ENCODE measurements at regions not wholly inside any gene's neighbourhood (a gene's known extent, or its start where the extent isn't known, plus 50 kb on each side); places are given as distances from the start of the nearest gene placed in this dataset.

GRCh38 chr6:105609375-105609991, 206.6 kb upstream of the PREP start:
- DNase-seq (ENCODE audit: low spot score) (no peak), ATAC-seq (no peak), FAIRE-seq (no peak)
- no peak for TF ChIP-seq HNF4A (CRISPR knock-in tag; IDR thresholded peaks at IDR 0.05)
- no peak for TF ChIP-seq MTF2 (CRISPR knock-in tag; IDR thresholded peaks at IDR 0.05; ENCODE audit: borderline replicate concordance)
- TF ChIP-seq ATRX (CRISPR knock-in tag; IDR thresholded peaks at IDR 0.05; ENCODE audit: borderline replicate concordance), result no peak
- no peak for TF ChIP-seq TAF15 (IDR thresholded peaks at IDR 0.05; ENCODE audit: low read depth, low read length, poor library complexity, severe bottlenecking)
- no peak for TF ChIP-seq PHF8 (CRISPR knock-in tag; IDR thresholded peaks at IDR 0.05)
- no peak for TF ChIP-seq MEIS2 (CRISPR knock-in tag; IDR thresholded peaks at IDR 0.05)
- no peak for TF ChIP-seq NFKB2 (CRISPR knock-in tag; IDR thresholded peaks at IDR 0.05; ENCODE audit: borderline replicate concordance)
- no peak for TF ChIP-seq ZMYM2 (CRISPR knock-in tag; IDR thresholded peaks at IDR 0.05)
- TF ChIP-seq, protein P1, sequence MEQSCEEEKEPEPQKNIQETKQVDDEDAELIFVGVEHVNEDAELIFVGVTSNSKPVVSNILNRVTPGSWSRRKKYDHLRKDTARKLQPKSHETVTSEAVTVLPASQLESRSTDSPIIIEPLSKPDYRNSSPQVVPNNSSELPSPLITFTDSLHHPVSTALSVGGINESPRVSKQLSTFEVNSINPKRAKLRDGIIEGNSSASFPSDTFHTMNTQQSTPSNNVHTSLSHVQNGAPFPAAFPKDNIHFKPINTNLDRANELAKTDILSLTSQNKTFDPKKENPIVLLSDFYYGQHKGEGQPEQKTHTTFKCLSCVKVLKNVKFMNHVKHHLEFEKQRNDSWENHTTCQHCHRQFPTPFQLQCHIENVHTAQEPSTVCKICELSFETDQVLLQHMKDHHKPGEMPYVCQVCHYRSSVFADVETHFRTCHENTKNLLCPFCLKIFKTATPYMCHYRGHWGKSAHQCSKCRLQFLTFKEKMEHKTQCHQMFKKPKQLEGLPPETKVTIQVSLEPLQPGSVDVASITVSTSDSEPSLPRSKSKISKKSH (CRISPR knock-in tag; IDR thresholded peaks at IDR 0.05; ENCODE audit: borderline replicate concordance), result no peak
- TF ChIP-seq THYN1 (CRISPR knock-in tag; IDR thresholded peaks at IDR 0.05; ENCODE audit: borderline replicate concordance, low read depth), result no peak
- TF ChIP-seq EHMT2 (IDR thresholded peaks at IDR 0.05; ENCODE audit: borderline replicate concordance, low read depth, low read length), result no peak
- no peak for TF ChIP-seq MBNL3 (CRISPR knock-in tag; conservative IDR thresholded peaks at IDR 0.05)
- no peak for TF ChIP-seq SMYD3 (CRISPR knock-in tag; IDR thresholded peaks at IDR 0.05)
- no peak for TF ChIP-seq ZFP90 (CRISPR knock-in tag; IDR thresholded peaks at IDR 0.05; ENCODE audit: borderline replicate concordance)
- no peak for TF ChIP-seq ZNF747 (CRISPR knock-in tag; IDR thresholded peaks at IDR 0.05; ENCODE audit: borderline replicate concordance)
- in situ Hi-C loops (cut with HindIII; ENCODE audit: extremely low pct_ligation_motif_present, low pct_unique_long_range_greater_than_20kb) (no loop called here), intact Hi-C loops (cut with micrococcal nuclease; ENCODE audit: unreplicated experiment) (no loop called here)
- no TSS peak for BruUV-seq (replicated peaks)
- 30% methylated on average over 7 of the region's 14 CpGs for WGBS (ENCODE audit: low lambda C conversion rate)
- Histone ChIP-seq H3K27ac (ENCODE audit: extremely low read length, insufficient read depth, low read length) (no peak overlapping the region), H3K79me2 (ENCODE audit: insufficient read depth, low read length) (no peaks in the 10 kb centered on the region), H2AFZ (ENCODE audit: low read length) (no peak overlapping the region), H3K4me3 (replicated peaks in 1 of 3; ENCODE audit: insufficient read depth in 1 of 3, low read depth in 2 of 3, low read length in 3 of 3) (no peak overlapping the region), H3K27me3 (ENCODE audit: control insufficient read depth in 1 of 2, insufficient read depth in 2 of 2, low read length in 2 of 2) (0 out of 5 replicates have a peak, but pooled peaks cover 0 to 5% of the 10 kb centered on the region in 2 experiments), H4K20me1 (ENCODE audit: insufficient read depth, low read length) (no peaks in the 10 kb centered on the region), H3K4me2 (ENCODE audit: low read depth, low read length) (no peak overlapping the region), H3K4me1 (ENCODE audit: insufficient read depth, low read length) (no peaks in the 10 kb centered on the region), H3K9me3 (ENCODE audit: low read length) (no peaks in the 10 kb centered on the region), H3K36me3 (replicated peaks in 1 of 2; ENCODE audit: control insufficient read depth in 1 of 2, insufficient read depth in 2 of 2, low read length in 2 of 2) (no peaks in the 10 kb centered on the region), H3K9ac (ENCODE audit: insufficient read depth, low read depth, low read length) (no peak overlapping the region)
- ChIA-PET POLR2A (no interaction called here), CTCF (ENCODE audit: low intra/inter-chr PET ratio, low total read pairs) (no interaction called here)
